GM12891 (cell line): ENCODE measurements at regions not wholly inside any gene's neighbourhood (a gene's known extent, or its start where the extent isn't known, plus 50 kb on each side); places are given as distances from the start of the nearest gene placed in this dataset.

Experiments
- POLR2A ChIP-seq: IDR thresholded peaks from 2 replicates; pipeline ENCODE4 v1.6.1; 2011; ENCODE audit warnings: low read depth, low read length, control low read depth
- TAF1 ChIP-seq: IDR thresholded peaks from 2 replicates; pipeline ENCODE4 v1.6.1; 2011; ENCODE audit warnings: low read depth, low read length, control low read depth

DNA sequence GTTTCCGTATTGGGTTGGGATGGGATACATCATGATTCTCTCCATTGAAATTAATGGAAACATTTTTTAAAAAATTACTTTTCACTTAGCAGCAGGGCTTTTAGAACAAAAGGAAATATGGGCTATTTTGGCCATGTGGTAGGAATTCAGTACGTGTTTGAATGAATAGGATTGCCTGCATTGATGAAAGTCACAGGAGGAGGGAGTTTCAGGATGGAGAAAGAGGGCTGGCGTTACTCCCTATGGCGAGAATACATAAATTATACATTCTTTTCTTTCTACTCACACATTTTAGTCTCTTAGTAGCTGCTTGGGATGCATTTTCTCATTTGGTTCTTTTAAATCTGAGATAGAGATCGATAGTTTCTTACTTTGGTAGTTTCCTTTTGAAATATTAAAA, 100.3 kb upstream of the PDHA1 start:
- no peak for TF ChIP-seq POLR2A
- no peak for TF ChIP-seq TAF1
